Brain microvascular endothelial cell (primary cell): ENCODE measurements at regions not wholly inside any gene's neighbourhood (a gene's known extent, or its start where the extent isn't known, plus 50 kb on each side); places are given as distances from the start of the nearest gene placed in this dataset.

Experiments
- DNase-seq: peaks from one replicate; pipeline ENCODE4 v3.0.0-alpha.2; 2020
- H3K27ac ChIP-seq: fragments of 250-450 bp; sonication (Bioruptor Pico); 2 replicates; pipeline ENCODE4 v1.5.1; 2020; ENCODE audit warnings: mild to moderate bottlenecking, moderate library complexity
- H3K27me3 ChIP-seq: fragments of 250-450 bp; sonication (Bioruptor Pico); replicated peaks from 2 replicates; pipeline ENCODE4 v1.5.1; 2020; ENCODE audit warnings: mild to moderate bottlenecking
- H3K36me3 ChIP-seq: fragments of 250-450 bp; sonication (Bioruptor Pico); replicated peaks from 2 replicates; pipeline ENCODE4 v1.5.1; 2020; ENCODE audit warnings: mild to moderate bottlenecking
- H3K4me3 ChIP-seq: 2 replicates; pipeline ENCODE4 v1.5.1; 2011; ENCODE audit warnings: low read depth, mild to moderate bottlenecking, control low read depth, low read length, moderate library complexity
- in situ Hi-C: cut with HindIII; loops from 2 replicates; pipeline ENCODE4 v1.10.0; 2017; ENCODE audit warnings: low sequenced_read_pairs, low pct_ligation_motif_present
- TF ChIP-seq, protein P1 (sequence below): IDR thresholded peaks from 2 replicates; pipeline ENCODE4 v1.5.1; 2011; ENCODE audit warnings: low read depth, mild to moderate bottlenecking, moderate library complexity, low read length, control low read depth, inconsistent platforms; ENCODE audit errors: missing control alignments

DNA sequence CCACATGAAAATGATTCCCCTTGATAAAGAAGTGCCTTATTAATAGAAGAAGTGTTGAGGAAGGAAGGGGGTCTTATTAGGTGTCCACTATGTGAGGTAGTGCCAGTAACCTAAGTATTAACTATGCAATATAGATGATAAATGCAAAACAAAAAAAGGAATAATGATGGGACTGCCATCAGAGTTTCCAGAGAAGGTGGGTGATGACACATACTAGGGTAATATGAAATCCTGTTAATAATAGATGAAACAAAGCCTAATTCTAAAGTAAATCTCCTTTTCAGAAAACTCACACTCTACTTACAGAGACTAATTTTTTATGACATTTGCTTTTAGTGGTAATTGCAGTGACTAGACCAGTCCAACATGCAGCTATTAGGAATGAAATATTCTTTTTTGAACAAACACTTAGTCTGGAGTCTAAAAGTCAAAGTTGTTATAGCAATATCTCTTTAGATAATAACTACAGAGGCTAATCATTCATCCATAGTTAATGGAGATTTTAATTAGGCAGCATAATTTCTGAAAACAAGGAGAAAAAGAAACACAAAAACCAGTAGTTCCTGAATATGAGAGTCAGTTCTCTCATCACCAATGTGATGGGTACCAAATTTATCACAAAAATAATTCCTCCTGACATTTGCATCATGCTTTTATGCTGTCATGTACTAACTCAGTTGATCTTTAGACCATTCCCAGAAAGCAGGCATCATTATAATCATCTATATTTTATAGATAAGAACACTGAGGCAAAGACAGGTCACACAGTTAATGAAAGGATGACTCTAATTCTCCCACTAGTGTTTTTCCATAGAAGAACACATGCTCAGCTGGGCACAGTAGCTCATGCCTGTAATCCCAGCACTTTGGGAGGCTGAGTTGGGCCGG is 208.8 kb upstream of the ARG1 start:
- H3K36me3 ChIP-seq: no peaks in the 10 kb centered on the region
- no peak for DNase-seq
- no peak overlapping the region for H3K4me3 ChIP-seq
- in situ Hi-C loops: no loop called here
- TF ChIP-seq, protein P1, sequence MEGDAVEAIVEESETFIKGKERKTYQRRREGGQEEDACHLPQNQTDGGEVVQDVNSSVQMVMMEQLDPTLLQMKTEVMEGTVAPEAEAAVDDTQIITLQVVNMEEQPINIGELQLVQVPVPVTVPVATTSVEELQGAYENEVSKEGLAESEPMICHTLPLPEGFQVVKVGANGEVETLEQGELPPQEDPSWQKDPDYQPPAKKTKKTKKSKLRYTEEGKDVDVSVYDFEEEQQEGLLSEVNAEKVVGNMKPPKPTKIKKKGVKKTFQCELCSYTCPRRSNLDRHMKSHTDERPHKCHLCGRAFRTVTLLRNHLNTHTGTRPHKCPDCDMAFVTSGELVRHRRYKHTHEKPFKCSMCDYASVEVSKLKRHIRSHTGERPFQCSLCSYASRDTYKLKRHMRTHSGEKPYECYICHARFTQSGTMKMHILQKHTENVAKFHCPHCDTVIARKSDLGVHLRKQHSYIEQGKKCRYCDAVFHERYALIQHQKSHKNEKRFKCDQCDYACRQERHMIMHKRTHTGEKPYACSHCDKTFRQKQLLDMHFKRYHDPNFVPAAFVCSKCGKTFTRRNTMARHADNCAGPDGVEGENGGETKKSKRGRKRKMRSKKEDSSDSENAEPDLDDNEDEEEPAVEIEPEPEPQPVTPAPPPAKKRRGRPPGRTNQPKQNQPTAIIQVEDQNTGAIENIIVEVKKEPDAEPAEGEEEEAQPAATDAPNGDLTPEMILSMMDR: no peak
- no peaks in the 10 kb centered on the region for H3K27me3 ChIP-seq
- H3K27ac ChIP-seq: no peak overlapping the region

DNA sequence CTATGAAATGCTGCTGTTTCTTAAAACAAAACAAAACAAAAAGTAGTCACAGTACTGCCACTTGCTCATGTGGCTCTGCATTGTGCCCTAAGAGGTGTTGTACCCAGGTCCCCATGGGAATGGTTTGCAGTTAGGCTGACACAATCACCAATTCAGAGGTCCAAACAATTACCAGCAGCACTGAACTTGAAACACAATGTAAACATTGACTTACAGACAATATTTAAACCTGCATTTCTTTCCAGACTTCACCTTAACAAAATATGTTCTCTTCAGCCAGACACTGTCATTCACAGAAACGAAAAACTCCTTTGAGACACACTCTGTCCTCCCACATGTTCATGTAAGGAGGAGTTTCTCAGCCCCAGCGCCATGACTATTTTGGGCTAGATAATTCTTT is 206.8 kb upstream of the ARG1 start:
- Histone ChIP-seq H3K27ac (no peak overlapping the region), H3K4me3 (no peak overlapping the region), H3K27me3 (no peaks in the 10 kb centered on the region), H3K36me3 (no peaks in the 10 kb centered on the region)
- in situ Hi-C loops: no loop called here
- DNase-seq: no peak
- TF ChIP-seq, protein P1: no peak

DNA sequence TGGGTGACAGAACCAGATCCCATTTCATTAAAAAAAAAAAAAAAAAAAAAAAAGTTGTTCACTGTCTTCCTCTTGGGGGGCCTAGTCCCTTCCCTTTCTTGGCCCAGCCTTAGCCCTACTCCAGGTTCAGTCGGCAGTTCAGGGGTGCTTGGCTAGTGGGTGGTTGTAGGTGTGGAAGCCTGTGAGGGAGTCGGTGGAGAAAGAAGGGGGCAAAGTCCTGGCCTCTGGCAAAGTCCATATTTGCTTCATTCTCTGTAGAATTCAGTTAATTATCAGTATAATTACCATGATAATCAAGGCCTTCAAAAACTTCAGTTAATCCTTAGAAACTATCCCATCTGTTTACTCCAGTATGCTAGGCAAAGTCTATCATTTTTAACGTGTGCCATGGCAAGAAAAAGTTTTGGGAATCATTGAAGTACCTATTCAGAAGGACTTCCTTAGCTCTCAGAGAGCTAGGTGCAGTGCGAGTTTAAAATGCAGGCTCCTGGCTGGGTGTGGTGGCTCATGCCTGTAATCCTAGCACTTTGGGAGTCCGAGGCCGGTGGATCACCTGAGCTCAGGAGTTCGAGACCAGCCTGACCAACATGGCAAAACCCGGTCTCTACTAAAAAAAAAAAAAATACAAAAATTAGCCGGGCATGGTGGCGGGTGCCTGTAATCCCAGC is 205.7 kb upstream of the ARG1 start:
- TF ChIP-seq, protein P1: no peak
- H3K4me3 ChIP-seq: no peak overlapping the region
- no peak overlapping the region for H3K27ac ChIP-seq
- no peaks in the 10 kb centered on the region for H3K27me3 ChIP-seq
- H3K36me3 ChIP-seq: no peaks in the 10 kb centered on the region
- DNase-seq: no peak
- in situ Hi-C loops: no loop called here

DNA sequence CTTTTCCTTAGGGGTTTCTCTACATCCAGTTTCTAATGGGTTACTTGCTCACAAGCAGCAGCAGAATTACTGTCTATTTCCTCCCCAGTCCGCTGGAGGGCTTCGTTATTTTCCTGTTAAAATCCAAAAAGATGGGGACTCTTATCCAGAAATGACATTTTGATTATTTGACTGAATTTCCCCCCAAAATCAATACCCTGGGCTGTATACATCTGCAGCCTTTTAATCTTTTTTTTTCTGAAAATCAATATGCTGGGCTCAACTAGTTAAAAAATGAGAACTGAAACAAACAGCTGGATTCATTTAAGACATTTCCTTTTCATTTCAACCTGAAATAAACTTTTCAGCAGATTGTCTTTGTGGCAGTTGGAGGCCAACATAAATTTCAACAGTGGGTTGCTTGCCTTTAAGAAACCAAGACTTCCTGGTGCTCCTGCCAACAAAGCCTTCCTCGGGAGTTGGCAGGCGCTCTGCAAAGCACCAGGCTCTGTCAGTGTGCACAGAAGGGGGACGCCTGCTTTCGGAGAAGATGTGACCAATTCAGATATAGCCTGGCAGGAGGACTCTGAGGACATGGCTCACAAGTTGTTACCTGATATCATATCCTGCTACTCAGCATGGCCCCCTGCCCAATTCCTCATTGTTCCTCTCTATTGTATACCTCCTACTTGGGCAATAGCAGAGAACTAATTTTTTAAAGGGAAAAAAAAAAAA is 204.7 kb upstream of the ARG1 start:
- no peak overlapping the region for H3K27ac ChIP-seq
- in situ Hi-C loops: no loop called here
- no peak overlapping the region for H3K4me3 ChIP-seq
- H3K36me3 ChIP-seq: no peaks in the 10 kb centered on the region
- peaks cover 2% of the 10 kb centered on the region for H3K27me3 ChIP-seq
- no peak for DNase-seq
- TF ChIP-seq, protein P1: no peak

DNA sequence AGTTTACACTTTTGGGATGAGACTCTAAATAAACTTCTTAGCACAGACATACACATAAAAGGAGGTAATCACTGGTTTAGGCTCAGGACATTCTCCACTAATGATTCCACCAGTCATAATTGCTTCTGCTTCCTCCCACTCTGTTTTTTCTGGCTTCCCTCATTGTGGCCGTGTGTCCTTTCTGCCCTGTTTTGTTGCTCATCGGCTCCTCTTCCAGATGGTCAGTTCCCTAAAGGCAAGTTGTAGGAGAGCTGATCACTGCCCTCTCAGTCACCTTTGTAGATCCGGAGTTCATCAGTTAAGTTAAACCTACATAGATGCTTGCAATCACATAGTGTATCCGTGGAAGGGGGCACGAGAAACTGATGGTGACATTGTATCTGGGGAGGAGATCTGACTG is 200.5 kb upstream of the ARG1 start:
- no peak overlapping the region for H3K27ac ChIP-seq
- H3K36me3 ChIP-seq: no peaks in the 10 kb centered on the region
- H3K4me3 ChIP-seq: no peak overlapping the region
- DNase-seq: no peak
- TF ChIP-seq, protein P1: no peak
- H3K27me3 ChIP-seq: peaks cover 2% of the 10 kb centered on the region
- in situ Hi-C loops: no loop called here
